GM12878 (cell line): ENCODE measurements at regions not wholly inside any gene's neighbourhood (a gene's known extent, or its start where the extent isn't known, plus 50 kb on each side); places are given as distances from the start of the nearest gene placed in this dataset.

Experiments
- ATAC-seq: fragments of 200-7000 bp; cut with Tn5 transposase; 3 replicates; pipeline ENCODE4 v1.9.1; 2020; ENCODE audit warnings: mild to moderate bottlenecking, moderate library complexity
- BruUV-seq: library from RNA; stranded (reverse); fragments of 400-500 nt; replicated peaks from 2 replicates; lab custom pipeline; 2021; lab: Mats Ljungman, UMichigan
- CTCF ChIA-PET: fragments of 300-600 bp; sonication (Branson Sonifier 250); formaldehyde crosslinking; extraction: SDS; loops from one replicate; lab custom pipeline; 2021; ENCODE audit warnings: inconsistent platforms; lab: Yijun Ruan, JAX
- POLR2A ChIA-PET: fragments of 350-600 bp; formaldehyde crosslinking; extraction: SDS; loops from one replicate; lab custom pipeline; 2021; ENCODE audit warnings: inconsistent platforms; lab: Charles Lee
- RAD21 ChIA-PET: fragments of 300-600 bp; sonication (Branson Sonifier 250); formaldehyde crosslinking; loops from one replicate; lab custom pipeline; 2023; ENCODE audit warnings: antibody characterized with exemption; ENCODE audit not compliant: unreplicated experiment; lab: Charles Lee
- SMC1A ChIA-PET: fragments of 300-600 bp; sonication (Branson Sonifier 250); formaldehyde crosslinking; loops from one replicate; lab custom pipeline; 2023; ENCODE audit not compliant: unreplicated experiment, uncharacterized antibody; lab: Charles Lee
- DNase-seq: peaks from one replicate; pipeline ENCODE4 v3.0.0-alpha.2; 2011; ENCODE audit warnings: low read depth, low spot score
- FAIRE-seq: peaks from 3 replicates; lab custom pipeline; 2011; peaks lifted over from hg19 to GRCh38; lab: Jason Lieb, UNC
- H2AFZ ChIP-seq: 2 replicates; pipeline ENCODE4 v1.6.0; 2011; ENCODE audit warnings: low read depth, low read length, control low read depth; ENCODE audit not compliant: control insufficient read depth
- H3K27ac ChIP-seq: 2 replicates; pipeline ENCODE4 v1.5.1; 2011; ENCODE audit warnings: control low read depth; ENCODE audit not compliant: control insufficient read depth, insufficient read depth
- H3K27me3 ChIP-seq, 2 experiments: replicated peaks in 1 of 2; 2 replicates each; pipeline versions ENCODE4 v1.6.0 to v1.6.1; 2011; ENCODE audit warnings: low read length in 1 of 2; ENCODE audit not compliant: control insufficient read depth in 2 of 2, insufficient read depth in 2 of 2
- H3K36me3 ChIP-seq, 2 experiments: 2 replicates each; pipeline ENCODE4 v1.5.1; 2011; ENCODE audit warnings: low read length in 1 of 2; ENCODE audit not compliant: control insufficient read depth in 2 of 2, insufficient read depth in 2 of 2
- H3K4me1 ChIP-seq: 2 replicates; pipeline ENCODE4 v1.6.1; 2011; ENCODE audit warnings: mild to moderate bottlenecking, low read length, moderate library complexity, mixed read lengths; ENCODE audit not compliant: control insufficient read depth, insufficient read depth
- H3K4me2 ChIP-seq: 2 replicates; pipeline ENCODE4 v1.6.0; 2011; ENCODE audit warnings: control low read depth; ENCODE audit not compliant: control insufficient read depth, insufficient read depth
- H3K4me3 ChIP-seq: fragments of 200-600 bp; sonication (generic); 2 replicates; pipeline ENCODE4 v1.5.1; 2016
- H3K79me2 ChIP-seq: 2 replicates; pipeline ENCODE4 v1.6.0; 2011; ENCODE audit warnings: low read length; ENCODE audit not compliant: control insufficient read depth, insufficient read depth
- H3K9ac ChIP-seq: 2 replicates; pipeline ENCODE4 v1.8.0; 2011; ENCODE audit warnings: low read length, control low read depth, mixed read lengths; ENCODE audit not compliant: control insufficient read depth, insufficient read depth
- H3K9me3 ChIP-seq: replicated peaks from 3 replicates; pipeline ENCODE4 v1.5.1; 2011; ENCODE audit warnings: mild to moderate bottlenecking, low read length; ENCODE audit not compliant: control insufficient read depth, insufficient read depth
- H4K20me1 ChIP-seq: 2 replicates; pipeline ENCODE4 v1.6.0; 2011; ENCODE audit not compliant: control insufficient read depth, insufficient read depth
- BMI1 ChIP-seq: fragments of 450-650 bp; IDR thresholded peaks from 2 replicates; pipeline ENCODE4 v1.6.1; 2016; ENCODE audit warnings: mild to moderate bottlenecking, moderate library complexity, borderline replicate concordance
- CBFB ChIP-seq: IDR thresholded peaks from 2 replicates; pipeline ENCODE4 v1.6.1; 2016; ENCODE audit warnings: antibody characterized with exemption, low read depth
- CBX3 ChIP-seq: fragments of 200-600 bp; sonication (generic); IDR thresholded peaks from 2 replicates; pipeline ENCODE4 v1.6.1; 2016; ENCODE audit warnings: low read depth, borderline replicate concordance
- FOS ChIP-seq: IDR thresholded peaks from 3 replicates; pipeline ENCODE4 v1.6.1; 2011; ENCODE audit warnings: borderline replicate concordance; ENCODE audit not compliant: insufficient read length; ENCODE audit errors: extremely low read depth
- HCFC1 ChIP-seq: fragments of 150-350 bp; IDR thresholded peaks from 2 replicates; pipeline ENCODE4 v1.6.1; 2014; ENCODE audit warnings: low read length
- NFXL1 ChIP-seq: fragments of 450-650 bp; IDR thresholded peaks from 2 replicates; pipeline ENCODE4 v1.6.1; 2017; ENCODE audit warnings: antibody characterized with exemption, mild to moderate bottlenecking, borderline replicate concordance
- NR2C2 ChIP-seq: IDR thresholded peaks from 2 replicates; pipeline ENCODE4 v1.6.1; 2011; ENCODE audit warnings: borderline replicate concordance, low read depth; ENCODE audit not compliant: control insufficient read depth, insufficient read length
- PBX3 ChIP-seq: IDR thresholded peaks from 2 replicates; pipeline ENCODE4 v1.6.1; 2011; ENCODE audit warnings: mild to moderate bottlenecking, low read depth, low read length, moderate library complexity; ENCODE audit not compliant: insufficient replicate concordance
- POU2F2 ChIP-seq: IDR thresholded peaks from 3 replicates; pipeline ENCODE4 v1.6.1; 2011; ENCODE audit warnings: low read depth, mild to moderate bottlenecking, low read length, borderline replicate concordance
- RAD21 ChIP-seq: IDR thresholded peaks from 2 replicates; pipeline ENCODE4 v1.6.1; 2011; ENCODE audit warnings: mild to moderate bottlenecking, low read depth, low read length, moderate library complexity; ENCODE audit not compliant: insufficient read depth
- RCOR1 ChIP-seq: conservative IDR thresholded peaks from 2 replicates; pipeline ENCODE4 v1.6.1; 2012; ENCODE audit warnings: low read depth, low read length, improper control_type of control experiment
- RFX5 ChIP-seq: IDR thresholded peaks from 2 replicates; pipeline ENCODE4 v1.6.1; 2011; ENCODE audit warnings: low read depth, low read length, improper control_type of control experiment
- SIN3A ChIP-seq: IDR thresholded peaks from 2 replicates; pipeline ENCODE4 v1.6.1; 2012; ENCODE audit warnings: low read depth, low read length, improper control_type of control experiment
- SUZ12 ChIP-seq: fragments of 200-600 bp; sonication (generic); IDR thresholded peaks from one replicate; pipeline ENCODE4 v1.6.1; 2018; ENCODE audit warnings: antibody characterized with exemption, mild to moderate bottlenecking; ENCODE audit not compliant: unreplicated experiment
- TCF12 ChIP-seq: IDR thresholded peaks from 2 replicates; pipeline ENCODE4 v1.6.1; 2011; ENCODE audit warnings: low read depth, mild to moderate bottlenecking, low read length
- ZBTB4 ChIP-seq: fragments of 450-650 bp; formaldehyde crosslinking; IDR thresholded peaks from 2 replicates; pipeline ENCODE4 v1.4.0; 2022; ENCODE audit warnings: mild to moderate bottlenecking, moderate library complexity
- WGBS: methylation state at CpG from one replicate; pipeline ENCODE4 v1.1.6; 2016; ENCODE audit warnings: low lambda C conversion rate; ENCODE audit not compliant: insufficient replicate concordance, insufficient coverage; ENCODE audit errors: missing lambda C conversion rate; 5-methylcytosine and 5-hydroxymethylcytosine counted together
- in situ Hi-C: fragments of 300-500 bp; cut with MboI; formaldehyde crosslinking; loops from 9 replicates; pipeline ENCODE4 v1.14.3; 2018; ENCODE audit warnings: mixed read lengths
- intact Hi-C: fragments of 100-400 bp; cut with micrococcal nuclease; formaldehyde crosslinking; loops from one replicate; pipeline ENCODE4 v1.14.2; 2022; ENCODE audit not compliant: unreplicated experiment

GRCh38 chr11:106533046-106533445 lies 455.6 kb downstream of the AASDHPPT start:
- Histone ChIP-seq H4K20me1 (no peaks in the 10 kb centered on the region), H3K79me2 (no peaks in the 10 kb centered on the region), H3K9ac (no peak overlapping the region), H3K27ac (no peak overlapping the region), H3K4me2 (no peak overlapping the region), H3K4me3 (no peak overlapping the region), H2AFZ (no peak overlapping the region), H3K9me3 (no peaks in the 10 kb centered on the region), H3K27me3 (no peaks in the 10 kb centered on the region), H3K4me1 (no peaks in the 10 kb centered on the region), H3K36me3 (no peaks in the 10 kb centered on the region)
- no TSS peak for BruUV-seq
- in situ Hi-C loops, result no loop called here
- DNase-seq, result no peak
- TF ChIP-seq RAD21 (no peak), HCFC1 (no peak), POU2F2 (no peak), RCOR1 (no peak), SUZ12 (no peak), TCF12 (no peak), SIN3A (no peak), NR2C2 (no peak), BMI1 (no peak), CBFB (no peak)
- intact Hi-C loops, result no loop called here
- ChIA-PET RAD21 (no interaction called here), POLR2A (no interaction called here), CTCF (no interaction called here), SMC1A (no interaction called here)
- ATAC-seq, result no peak
- WGBS, result 15% methylated on average over 2 of the region's 2 CpGs
- no peak for FAIRE-seq

GRCh38 chr11:106540001-106540400 lies 462.5 kb downstream of the AASDHPPT start:
- in situ Hi-C loops (no loop called here), intact Hi-C loops (no loop called here)
- no TSS peak for BruUV-seq
- RAD21 ChIA-PET, result no interaction called here
- FAIRE-seq (no peak), ATAC-seq (no peak), DNase-seq (no peak)
- no peaks in the 10 kb centered on the region for H3K4me1 ChIP-seq
- 16% methylated on average over 5 of the region's 5 CpGs for WGBS
- no peak overlapping the region for H3K4me2 ChIP-seq
- SMC1A ChIA-PET, result interaction anchor here (0.7 kb wide), 1 partner anchor 22 kb away, joined by 3 read pairs; no protein-coding TSS in a partner anchor
- H4K20me1 ChIP-seq, result no peaks in the 10 kb centered on the region
- H2AFZ ChIP-seq, result no peak overlapping the region
- H3K27me3 ChIP-seq, result no peaks in the 10 kb centered on the region
- POLR2A ChIA-PET, result no interaction called here
- CTCF ChIA-PET, result interaction anchor here (0.7 kb wide), 1 partner anchor 10 kb away, joined by 4 read pairs; no protein-coding TSS in a partner anchor
- H3K27ac ChIP-seq, result no peak overlapping the region
- no peaks in the 10 kb centered on the region for H3K36me3 ChIP-seq
- H3K79me2 ChIP-seq, result no peaks in the 10 kb centered on the region
- no peak overlapping the region for H3K4me3 ChIP-seq
- H3K9me3 ChIP-seq, result no peaks in the 10 kb centered on the region
- no peak overlapping the region for H3K9ac ChIP-seq
- TF ChIP-seq PBX3 (no peak), FOS (no peak), CBX3 (no peak), RFX5 (no peak), NFXL1 (no peak), ZBTB4 (no peak), POU2F2 (no peak), SUZ12 (no peak)
